ENCODE measurements at regions not wholly inside any gene's neighbourhood (a gene's known extent, or its start where the extent isn't known, plus 50 kb on each side); places are given as distances from the start of the nearest gene placed in this dataset.
A peak's percentile ranks its signal among the peaks of the same experiment; 100 is the strongest.

- no peaks in the 10 kb centered on the region for H3K36me3 ChIP-seq (ENCODE audit: control insufficient read depth, insufficient read depth, low read length)
- TF ChIP-seq, protein P1, sequence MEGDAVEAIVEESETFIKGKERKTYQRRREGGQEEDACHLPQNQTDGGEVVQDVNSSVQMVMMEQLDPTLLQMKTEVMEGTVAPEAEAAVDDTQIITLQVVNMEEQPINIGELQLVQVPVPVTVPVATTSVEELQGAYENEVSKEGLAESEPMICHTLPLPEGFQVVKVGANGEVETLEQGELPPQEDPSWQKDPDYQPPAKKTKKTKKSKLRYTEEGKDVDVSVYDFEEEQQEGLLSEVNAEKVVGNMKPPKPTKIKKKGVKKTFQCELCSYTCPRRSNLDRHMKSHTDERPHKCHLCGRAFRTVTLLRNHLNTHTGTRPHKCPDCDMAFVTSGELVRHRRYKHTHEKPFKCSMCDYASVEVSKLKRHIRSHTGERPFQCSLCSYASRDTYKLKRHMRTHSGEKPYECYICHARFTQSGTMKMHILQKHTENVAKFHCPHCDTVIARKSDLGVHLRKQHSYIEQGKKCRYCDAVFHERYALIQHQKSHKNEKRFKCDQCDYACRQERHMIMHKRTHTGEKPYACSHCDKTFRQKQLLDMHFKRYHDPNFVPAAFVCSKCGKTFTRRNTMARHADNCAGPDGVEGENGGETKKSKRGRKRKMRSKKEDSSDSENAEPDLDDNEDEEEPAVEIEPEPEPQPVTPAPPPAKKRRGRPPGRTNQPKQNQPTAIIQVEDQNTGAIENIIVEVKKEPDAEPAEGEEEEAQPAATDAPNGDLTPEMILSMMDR (IDR thresholded peaks at IDR 0.05; ENCODE audit: insufficient read depth, low read depth, low read length), result no peak
- no peak overlapping the region for H3K4me3 ChIP-seq (ENCODE audit: low read depth, low read length)
- no peaks in the 10 kb centered on the region for H3K27me3 ChIP-seq (ENCODE audit: control insufficient read depth, insufficient read depth, low read length)
- ChIA-PET CTCF (no interaction called here), POLR2A (no interaction called here)
- no peak for DNase-seq (ENCODE audit: low read depth)
Observed at GRCh38 chr4:110830461-110830860, 207.6 kb upstream of the PITX2 start.

- no peak overlapping the region for H3K4me3 ChIP-seq (ENCODE audit: low read depth, low read length)
- POLR2A ChIA-PET, result no interaction called here
- H3K36me3 ChIP-seq (ENCODE audit: control insufficient read depth, insufficient read depth, low read length), result no peaks in the 10 kb centered on the region
- no peak for DNase-seq (ENCODE audit: low read depth)
- H3K27me3 ChIP-seq (ENCODE audit: control insufficient read depth, insufficient read depth, low read length), result no peaks in the 10 kb centered on the region
- TF ChIP-seq, protein P1 (IDR thresholded peaks at IDR 0.05; ENCODE audit: insufficient read depth, low read depth, low read length), result no peak
- CTCF ChIA-PET, result no interaction called here
Observed at GRCh38 chr4:110837896-110838450, 215.1 kb upstream of the PITX2 start.

- Histone ChIP-seq H3K4me3 (ENCODE audit: low read depth, low read length) (no peak overlapping the region), H3K36me3 (ENCODE audit: control insufficient read depth, insufficient read depth, low read length) (no peaks in the 10 kb centered on the region), H3K27me3 (ENCODE audit: control insufficient read depth, insufficient read depth, low read length) (no peaks in the 10 kb centered on the region)
- ChIA-PET CTCF (no interaction called here), POLR2A (no interaction called here)
- TF ChIP-seq, protein P1 (IDR thresholded peaks at IDR 0.05; ENCODE audit: insufficient read depth, low read depth, low read length), result no peak
- DNase-seq (ENCODE audit: low read depth), result peak; percentile 40
Observed at GRCh38 chr4:110840221-110840654, 217.4 kb upstream of the PITX2 start.

DNA sequence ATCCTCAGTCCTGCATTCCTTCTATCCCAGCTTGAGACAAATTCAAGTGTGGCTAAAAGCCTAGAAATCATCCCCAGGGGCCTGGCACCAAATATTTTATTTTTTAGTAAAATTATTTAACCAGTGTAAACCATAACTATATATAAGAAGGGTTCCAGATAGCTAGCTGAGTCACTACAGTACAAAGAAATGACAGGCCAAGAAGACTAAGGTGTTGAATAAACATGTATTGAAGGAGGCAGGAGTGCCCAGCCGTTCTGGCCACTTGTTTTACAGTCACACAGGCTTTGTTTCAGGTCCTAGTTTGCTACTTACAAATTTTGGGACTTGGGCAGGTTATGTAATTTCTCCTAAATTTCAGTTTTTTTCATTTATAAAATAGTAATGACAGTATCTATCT, 225.9 kb upstream of the PITX2 start:
- ChIA-PET POLR2A (no interaction called here), CTCF (no interaction called here)
- DNase-seq (ENCODE audit: low read depth), result no peak

GRCh38 chr4:110849461-110849860, 226.6 kb upstream of the PITX2 start:
- TF ChIP-seq, protein P1 (IDR thresholded peaks at IDR 0.05; ENCODE audit: insufficient read depth, low read depth, low read length), result no peak
- ChIA-PET CTCF (no interaction called here), POLR2A (no interaction called here)
- no peak overlapping the region for H3K4me3 ChIP-seq (ENCODE audit: low read depth, low read length)
- DNase-seq (ENCODE audit: low read depth), result no peak
- H3K27me3 ChIP-seq (ENCODE audit: control insufficient read depth, insufficient read depth, low read length), result peaks cover 5% of the 10 kb centered on the region
- no peaks in the 10 kb centered on the region for H3K36me3 ChIP-seq (ENCODE audit: control insufficient read depth, insufficient read depth, low read length)

More for the DNA sequence above, 225.9 kb upstream of the PITX2 start:
- no peak overlapping the region for H3K4me3 ChIP-seq (ENCODE audit: low read depth, low read length)
- H3K27me3 ChIP-seq (ENCODE audit: control insufficient read depth, insufficient read depth, low read length), result peaks cover 5% of the 10 kb centered on the region
- H3K36me3 ChIP-seq (ENCODE audit: control insufficient read depth, insufficient read depth, low read length), result no peaks in the 10 kb centered on the region
- TF ChIP-seq, protein P1 (IDR thresholded peaks at IDR 0.05; ENCODE audit: insufficient read depth, low read depth, low read length), result no peak
